Activated T-helper 17 cell treated with anti-CD3 and anti-CD28 coated beads, Interleukin-2, amount 50 U/mL, for 72 hours (primary cell): ENCODE measurements at regions not wholly inside any gene's neighbourhood (a gene's known extent, or its start where the extent isn't known, plus 50 kb on each side); places are given as distances from the start of the nearest gene placed in this dataset.
A peak's percentile ranks its signal among the peaks of the same experiment; 100 is the strongest.

Experiments
- ATAC-seq: fragments of 150-1000 bp; cut with Tn5 transposase; replicated peaks from 2 replicates; pipeline ENCODE4 v1.10.0; 2021; ENCODE audit warnings: mild to moderate bottlenecking, moderate library complexity
- H3K27ac Mint-ChIP-seq: one replicate; pipeline ENCODE4 v1.8.0; 2022; ENCODE audit warnings: mixed read lengths
- H3K27me3 Mint-ChIP-seq: one replicate; pipeline ENCODE4 v1.8.0; 2022; ENCODE audit warnings: mixed read lengths
- H3K36me3 Mint-ChIP-seq: one replicate; pipeline ENCODE4 v1.8.0; 2022; ENCODE audit warnings: low read depth, mild to moderate bottlenecking, mixed read lengths
- H3K4me1 Mint-ChIP-seq: one replicate; pipeline ENCODE4 v1.8.0; 2022; ENCODE audit warnings: mixed read lengths
- H3K4me3 Mint-ChIP-seq: one replicate; pipeline ENCODE4 v1.8.0; 2022; ENCODE audit warnings: mild to moderate bottlenecking, mixed read lengths
- H3K9me3 Mint-ChIP-seq: one replicate; pipeline ENCODE4 v1.8.0; 2022; ENCODE audit warnings: mixed read lengths

- no peak for ATAC-seq
- Mint-ChIP-seq H3K4me1 (no peaks in the 10 kb centered on the region), H3K27ac (no peak overlapping the region)
Measured at GRCh38 chr9:8224381-8224801, 424.8 kb upstream of the DMAC1 start.

GRCh38 chr9:8223861-8224260 lies 424.3 kb upstream of the DMAC1 start:
- no peaks in the 10 kb centered on the region for H3K27me3 Mint-ChIP-seq
- no peaks in the 10 kb centered on the region for H3K9me3 Mint-ChIP-seq
- H3K27ac Mint-ChIP-seq, result no peak overlapping the region
- no peak overlapping the region for H3K4me3 Mint-ChIP-seq
- ATAC-seq, result no peak
- H3K36me3 Mint-ChIP-seq, result no peaks in the 10 kb centered on the region
- no peaks in the 10 kb centered on the region for H3K4me1 Mint-ChIP-seq

More at GRCh38 chr9:8224381-8224801, 424.8 kb upstream of the DMAC1 start:
- no peaks in the 10 kb centered on the region for H3K36me3 Mint-ChIP-seq
- H3K4me3 Mint-ChIP-seq, result no peak overlapping the region
- no peaks in the 10 kb centered on the region for H3K27me3 Mint-ChIP-seq
- no peaks in the 10 kb centered on the region for H3K9me3 Mint-ChIP-seq

- no peak overlapping the region for H3K4me3 Mint-ChIP-seq
- peaks cover 6% of the 10 kb centered on the region for H3K27me3 Mint-ChIP-seq
- H3K36me3 Mint-ChIP-seq, result no peaks in the 10 kb centered on the region
- ATAC-seq, result no peak
- H3K27ac Mint-ChIP-seq, result no peak overlapping the region
- no peaks in the 10 kb centered on the region for H3K4me1 Mint-ChIP-seq
- peaks cover 5% of the 10 kb centered on the region for H3K9me3 Mint-ChIP-seq
Measured at GRCh38 chr9:8221462-8221861, 421.9 kb upstream of the DMAC1 start.

- Mint-ChIP-seq H3K4me3 (no peak overlapping the region), H3K27ac (no peak overlapping the region), H3K36me3 (no peaks in the 10 kb centered on the region), H3K4me1 (no peaks in the 10 kb centered on the region), H3K27me3 (peaks cover 5% of the 10 kb centered on the region), H3K9me3 (no peaks in the 10 kb centered on the region)
- no peak for ATAC-seq
Measured at GRCh38 chr9:8208465-8208864, 408.9 kb upstream of the DMAC1 start.

- Mint-ChIP-seq H3K4me1 (no peaks in the 10 kb centered on the region), H3K36me3 (no peaks in the 10 kb centered on the region), H3K9me3 (no peaks in the 10 kb centered on the region), H3K27ac (no peak overlapping the region), H3K4me3 (no peak overlapping the region), H3K27me3 (peaks cover 5% of the 10 kb centered on the region)
- ATAC-seq, result no peak
Measured at GRCh38 chr9:8207596-8207995, 408.0 kb upstream of the DMAC1 start.

- Mint-ChIP-seq H3K36me3 (no peaks in the 10 kb centered on the region), H3K27me3 (peaks cover 5% of the 10 kb centered on the region)
Measured at GRCh38 chr9:8206720-8207119, 407.1 kb upstream of the DMAC1 start.

GRCh38 chr9:8205576-8205975 lies 406.0 kb upstream of the DMAC1 start:
- Mint-ChIP-seq H3K27me3 (peaks cover 5% of the 10 kb centered on the region), H3K4me3 (no peak overlapping the region), H3K4me1 (no peaks in the 10 kb centered on the region), H3K27ac (no peak overlapping the region), H3K36me3 (no peaks in the 10 kb centered on the region), H3K9me3 (peaks cover 4% of the 10 kb centered on the region)
- ATAC-seq, result no peak

More at GRCh38 chr9:8206720-8207119, 407.1 kb upstream of the DMAC1 start:
- ATAC-seq, result no peak
- H3K4me1 Mint-ChIP-seq, result no peaks in the 10 kb centered on the region
- no peak overlapping the region for H3K27ac Mint-ChIP-seq
- H3K9me3 Mint-ChIP-seq, result peaks cover 4% of the 10 kb centered on the region
- no peak overlapping the region for H3K4me3 Mint-ChIP-seq

GRCh38 chr9:8189881-8190280 lies 390.3 kb upstream of the DMAC1 start:
- Mint-ChIP-seq H3K27ac (no peak overlapping the region), H3K36me3 (no peaks in the 10 kb centered on the region), H3K4me1 (peaks cover 6% of the 10 kb centered on the region), H3K9me3 (peaks cover 10% of the 10 kb centered on the region), H3K27me3 (peaks cover 3% of the 10 kb centered on the region), H3K4me3 (no peak overlapping the region)
- no peak for ATAC-seq

- ATAC-seq, result peak; percentile 87
- Mint-ChIP-seq H3K4me3 (peak overlapping the region; percentile 13), H3K4me1 (peaks cover 6% of the 10 kb centered on the region), H3K9me3 (peaks cover 10% of the 10 kb centered on the region), H3K27me3 (peaks cover 3% of the 10 kb centered on the region), H3K36me3 (no peaks in the 10 kb centered on the region), H3K27ac (peak overlapping the region; percentile 36)
Measured at GRCh38 chr9:8188723-8189407, 389.3 kb upstream of the DMAC1 start.

GRCh38 chr9:8186560-8186959 lies 387.0 kb upstream of the DMAC1 start:
- Mint-ChIP-seq H3K27ac (peak overlapping the region; percentile 31), H3K9me3 (peaks cover 4% of the 10 kb centered on the region), H3K4me1 (peaks cover 6% of the 10 kb centered on the region), H3K36me3 (no peaks in the 10 kb centered on the region), H3K27me3 (peaks cover 1% of the 10 kb centered on the region), H3K4me3 (no peak overlapping the region)
- peak; percentile 65 for ATAC-seq

- Mint-ChIP-seq H3K4me1 (peaks cover 2% of the 10 kb centered on the region), H3K4me3 (no peak overlapping the region), H3K9me3 (no peaks in the 10 kb centered on the region), H3K27ac (no peak overlapping the region), H3K27me3 (no peaks in the 10 kb centered on the region), H3K36me3 (no peaks in the 10 kb centered on the region)
- ATAC-seq, result no peak
Measured at GRCh38 chr9:8183618-8184017, 384.0 kb upstream of the DMAC1 start.

GRCh38 chr9:8179381-8180053 lies 379.9 kb upstream of the DMAC1 start:
- Mint-ChIP-seq H3K36me3 (no peaks in the 10 kb centered on the region), H3K27ac (no peak overlapping the region), H3K4me3 (no peak overlapping the region), H3K27me3 (no peaks in the 10 kb centered on the region), H3K4me1 (no peaks in the 10 kb centered on the region), H3K9me3 (no peaks in the 10 kb centered on the region)
- no peak for ATAC-seq

GRCh38 chr9:8172000-8172399 lies 372.4 kb upstream of the DMAC1 start:
- no peak for ATAC-seq
- Mint-ChIP-seq H3K4me3 (no peak overlapping the region), H3K4me1 (peaks cover 6% of the 10 kb centered on the region), H3K27me3 (peaks cover 5% of the 10 kb centered on the region), H3K36me3 (no peaks in the 10 kb centered on the region), H3K27ac (no peak overlapping the region), H3K9me3 (no peaks in the 10 kb centered on the region)

GRCh38 chr9:8168916-8169438 lies 369.4 kb upstream of the DMAC1 start:
- peaks cover 6% of the 10 kb centered on the region for H3K4me1 Mint-ChIP-seq
- no peak overlapping the region for H3K27ac Mint-ChIP-seq

GRCh38 chr9:8160787-8161186 lies 361.2 kb upstream of the DMAC1 start:
- no peaks in the 10 kb centered on the region for H3K36me3 Mint-ChIP-seq
- no peak overlapping the region for H3K27ac Mint-ChIP-seq
- no peaks in the 10 kb centered on the region for H3K27me3 Mint-ChIP-seq
- H3K4me3 Mint-ChIP-seq, result no peak overlapping the region
- H3K4me1 Mint-ChIP-seq, result no peaks in the 10 kb centered on the region
- ATAC-seq, result no peak
- no peaks in the 10 kb centered on the region for H3K9me3 Mint-ChIP-seq

More at GRCh38 chr9:8168916-8169438, 369.4 kb upstream of the DMAC1 start:
- ATAC-seq, result no peak
- Mint-ChIP-seq H3K4me3 (no peak overlapping the region), H3K9me3 (no peaks in the 10 kb centered on the region), H3K36me3 (no peaks in the 10 kb centered on the region), H3K27me3 (peaks cover 5% of the 10 kb centered on the region)
